Smooth muscle cell (in vitro differentiated cells): ENCODE measurements at regions not wholly inside any gene's neighbourhood (a gene's known extent, or its start where the extent isn't known, plus 50 kb on each side); places are given as distances from the start of the nearest gene placed in this dataset.

ENCODE experiments used
- DNase-seq: peaks from one replicate; lab custom pipeline; 2025; ENCODE audit not compliant: unreplicated experiment; lab: John Stamatoyannopoulos, UW
- H2AFZ ChIP-seq: fragments of 200-600 bp; sonication (generic); 2 replicates; pipeline ENCODE4 v1.6.0; 2016; ENCODE audit warnings: antibody characterized with exemption, low read depth, mild to moderate bottlenecking
- H3F3A ChIP-seq: fragments of 200-600 bp; sonication (generic); 2 replicates; pipeline ENCODE4 v1.6.0; 2017; ENCODE audit warnings: antibody characterized with exemption, low read depth
- H3K27ac ChIP-seq: fragments of 200-600 bp; sonication (generic); 2 replicates; pipeline ENCODE4 v1.5.1; 2016; ENCODE audit warnings: low read depth, mild to moderate bottlenecking
- H3K27me3 ChIP-seq: fragments of 200-600 bp; sonication (generic); 2 replicates; pipeline ENCODE4 v1.6.1; 2016; ENCODE audit warnings: low read depth, mild to moderate bottlenecking
- H3K36me3 ChIP-seq: fragments of 200-600 bp; sonication (generic); 2 replicates; pipeline ENCODE4 v1.5.1; 2016; ENCODE audit warnings: low read depth
- H3K4me1 ChIP-seq: fragments of 200-600 bp; sonication (generic); 2 replicates; pipeline ENCODE4 v1.5.1; 2016; ENCODE audit warnings: low read depth
- H3K4me2 ChIP-seq: fragments of 200-600 bp; sonication (generic); 2 replicates; pipeline ENCODE4 v1.6.0; 2016; ENCODE audit warnings: mild to moderate bottlenecking
- H3K4me3 ChIP-seq: fragments of 200-600 bp; sonication (generic); 2 replicates; pipeline ENCODE4 v1.5.1; 2016; ENCODE audit warnings: mild to moderate bottlenecking
- H3K79me2 ChIP-seq: fragments of 200-600 bp; sonication (generic); 2 replicates; pipeline ENCODE4 v1.6.0; 2016; ENCODE audit warnings: low read depth, mild to moderate bottlenecking
- H3K9ac ChIP-seq: fragments of 200-600 bp; sonication (generic); 2 replicates; pipeline ENCODE4 v1.6.0; 2016; ENCODE audit warnings: low read depth
- H3K9me3 ChIP-seq: fragments of 200-600 bp; sonication (generic); replicated peaks from 2 replicates; pipeline ENCODE4 v1.5.1; 2016; ENCODE audit warnings: low read depth
- H4K20me1 ChIP-seq: fragments of 200-600 bp; sonication (generic); 2 replicates; pipeline ENCODE4 v1.6.0; 2016; ENCODE audit warnings: low read depth
- CTCF ChIP-seq: fragments of 200-600 bp; sonication (generic); IDR thresholded peaks from 2 replicates; pipeline ENCODE4 v1.5.1; 2017; ENCODE audit warnings: borderline replicate concordance, mild to moderate bottlenecking, antibody characterized with exemption; ENCODE audit not compliant: insufficient read depth, poor library complexity, severe bottlenecking
- WGBS: methylation state at CpG from one replicate; pipeline ENCODE4 v1.1.7; 2016; ENCODE audit warnings: low lambda C conversion rate; 5-methylcytosine and 5-hydroxymethylcytosine counted together

- no peaks in the 10 kb centered on the region for H3K9me3 ChIP-seq
- H3K9ac ChIP-seq = no peak overlapping the region
- H3K27ac ChIP-seq = no peak overlapping the region
- H2AFZ ChIP-seq = no peak overlapping the region
- no peak overlapping the region for H3K4me2 ChIP-seq
- no peaks in the 10 kb centered on the region for H4K20me1 ChIP-seq
- no peaks in the 10 kb centered on the region for H3K4me1 ChIP-seq
- no peak for TF ChIP-seq CTCF
- DNase-seq = no peak
- H3K4me3 ChIP-seq = no peak overlapping the region
- no peaks in the 10 kb centered on the region for H3K36me3 ChIP-seq
- no peaks in the 10 kb centered on the region for H3K79me2 ChIP-seq
- H3K27me3 ChIP-seq = no peaks in the 10 kb centered on the region
- 89% methylated on average over 27 of the region's 27 CpGs for WGBS
- no peaks in the 10 kb centered on the region for H3F3A ChIP-seq
These were observed 77.2 kb upstream of the IRX4 start for GRCh38 chr5:1959725-1960581.

GRCh38 chr5:1959231-1959630, 76.5 kb upstream of the IRX4 start:
- no peak for TF ChIP-seq CTCF
- Histone ChIP-seq H3K27me3 (no peaks in the 10 kb centered on the region), H3K27ac (no peak overlapping the region), H2AFZ (no peak overlapping the region), H3K36me3 (no peaks in the 10 kb centered on the region), H3K4me1 (no peaks in the 10 kb centered on the region), H3K4me2 (no peak overlapping the region), H3K4me3 (no peak overlapping the region), H3F3A (no peaks in the 10 kb centered on the region), H4K20me1 (no peaks in the 10 kb centered on the region), H3K79me2 (no peaks in the 10 kb centered on the region), H3K9ac (no peak overlapping the region), H3K9me3 (no peaks in the 10 kb centered on the region)
- WGBS = 78% methylated on average over 7 of the region's 7 CpGs
- DNase-seq = no peak

GRCh38 chr5:1958211-1959010, 75.7 kb upstream of the IRX4 start:
- no peak overlapping the region for H3K27ac ChIP-seq

More at GRCh38 chr5:1958211-1959010, 75.7 kb upstream of the IRX4 start:
- Histone ChIP-seq H3K4me2 (no peak overlapping the region), H3K36me3 (no peaks in the 10 kb centered on the region), H3K79me2 (no peaks in the 10 kb centered on the region), H3K27me3 (no peaks in the 10 kb centered on the region), H3F3A (no peaks in the 10 kb centered on the region), H3K4me3 (no peak overlapping the region), H2AFZ (no peak overlapping the region), H3K9me3 (no peaks in the 10 kb centered on the region), H3K4me1 (no peaks in the 10 kb centered on the region), H4K20me1 (no peaks in the 10 kb centered on the region), H3K9ac (no peak overlapping the region)
- 92% methylated on average over 17 of the region's 17 CpGs for WGBS
- no peak for DNase-seq
- TF ChIP-seq CTCF = no peak
